GM19238 (cell line): ENCODE measurements at regions not wholly inside any gene's neighbourhood (a gene's known extent, or its start where the extent isn't known, plus 50 kb on each side); places are given as distances from the start of the nearest gene placed in this dataset.
A peak's percentile ranks its signal among the peaks of the same experiment; 100 is the strongest.
"Not testable (repeated sequence)": the region's sequence is repeated elsewhere in the genome, so short reads cannot be mapped to it uniquely, and the experiment has no call there.

ENCODE experiments used
- DNase-seq: peaks from one replicate; pipeline ENCODE4 v3.0.0; 2011; ENCODE audit warnings: low spot score; ENCODE audit not compliant: insufficient read length

GRCh38 chr7:112540839-112541577 is 60.2 kb downstream of the LSMEM1 start:
- no peak for DNase-seq

- no peak for DNase-seq
These were observed 66.1 kb downstream of the LSMEM1 start for GRCh38 chr7:112546723-112547513.

- no peak for DNase-seq
These were observed 67.1 kb downstream of the LSMEM1 start for GRCh38 chr7:112547916-112548315.

- peak; percentile 31 for DNase-seq
These were observed 69.8 kb downstream of the LSMEM1 start for GRCh38 chr7:112550468-112551060.

GRCh38 chr7:112551521-112551920 is 70.7 kb downstream of the LSMEM1 start:
- not testable (repeated sequence) for DNase-seq

- DNase-seq = no peak
These were observed 73.8 kb downstream of the LSMEM1 start for GRCh38 chr7:112554591-112554990.

- DNase-seq = no peak
These were observed 75.8 kb downstream of the LSMEM1 start for GRCh38 chr7:112556633-112557032.

GRCh38 chr7:112566442-112567324 is 85.9 kb downstream of the LSMEM1 start:
- no peak for DNase-seq

GRCh38 chr7:112567388-112567787 is 86.6 kb downstream of the LSMEM1 start:
- DNase-seq = no peak

GRCh38 chr7:112571852-112572607 is 91.2 kb downstream of the LSMEM1 start:
- no peak for DNase-seq

- no peak for DNase-seq
These were observed 92.0 kb downstream of the LSMEM1 start for GRCh38 chr7:112572669-112573301.

- no peak for DNase-seq
These were observed 92.7 kb downstream of the LSMEM1 start for GRCh38 chr7:112573302-112574039.

- no peak for DNase-seq
These were observed 95.1 kb downstream of the LSMEM1 start for GRCh38 chr7:112575864-112576263.

GRCh38 chr7:112579388-112579787 is 98.6 kb downstream of the LSMEM1 start:
- no peak for DNase-seq

GRCh38 chr7:112580717-112581435 is 100.1 kb downstream of the LSMEM1 start:
- DNase-seq = no peak

- no peak for DNase-seq
These were observed 100.7 kb downstream of the LSMEM1 start for GRCh38 chr7:112581529-112581928.

GRCh38 chr7:112584290-112584689 is 103.5 kb downstream of the LSMEM1 start:
- DNase-seq = no peak

GRCh38 chr7:112587504-112587903 is 106.7 kb downstream of the LSMEM1 start:
- DNase-seq = no peak
